HUES64 (cell line): ENCODE measurements at regions not wholly inside any gene's neighbourhood (a gene's known extent, or its start where the extent isn't known, plus 50 kb on each side); places are given as distances from the start of the nearest gene placed in this dataset.

Source experiments
- H3K27ac ChIP-seq: 2 replicates; pipeline ENCODE4 v1.7.0; 2013; ENCODE audit warnings: low read depth, low read length, inconsistent platforms
- H3K27me3 ChIP-seq: 2 replicates; pipeline ENCODE4 v1.6.1; 2013; ENCODE audit warnings: mild to moderate bottlenecking, low read length; ENCODE audit not compliant: insufficient read depth
- H3K36me3 ChIP-seq: 2 replicates; pipeline ENCODE4 v1.6.1; 2013; ENCODE audit warnings: mild to moderate bottlenecking, low read length; ENCODE audit not compliant: insufficient read depth
- H3K4me1 ChIP-seq: 2 replicates; pipeline ENCODE4 v1.6.1; 2013; ENCODE audit warnings: mild to moderate bottlenecking, low read length, moderate library complexity; ENCODE audit not compliant: insufficient read depth
- H3K4me3 ChIP-seq: 2 replicates; pipeline ENCODE4 v1.5.1; 2013; ENCODE audit warnings: mild to moderate bottlenecking, low read length, moderate library complexity
- H3K9ac ChIP-seq: 2 replicates; pipeline ENCODE4 v1.6.1; 2013; ENCODE audit warnings: mild to moderate bottlenecking, low read depth, low read length
- H3K9me3 ChIP-seq: 2 replicates; pipeline ENCODE4 v1.6.1; 2013; ENCODE audit warnings: low read depth, low read length; ENCODE audit not compliant: insufficient read depth
- WGBS: fragments of 150-250, 120-280 bp; methylation state at CpG from one replicate; pipeline ENCODE4 v1.1.7; 2013; ENCODE audit warnings: missing lambda C conversion rate; 5-methylcytosine and 5-hydroxymethylcytosine counted together

DNA sequence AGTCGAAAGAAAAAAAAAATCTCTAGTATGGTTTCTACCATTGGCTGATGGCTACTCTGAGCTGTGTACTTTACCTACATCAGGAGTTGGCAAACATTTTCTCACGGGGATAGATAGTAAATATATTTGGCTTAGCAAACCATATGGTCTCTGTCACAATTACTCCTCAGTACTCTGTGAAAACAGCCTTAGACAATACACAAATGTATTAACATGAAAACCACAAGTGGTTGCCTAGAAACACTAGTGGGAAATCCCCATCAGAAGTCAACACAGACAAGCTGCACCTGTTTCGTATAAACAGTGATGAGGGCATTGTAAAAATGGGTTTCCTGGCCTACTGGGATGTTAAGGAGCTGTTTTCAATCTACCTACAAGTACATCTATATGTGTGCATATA is 84.6 kb upstream of the NAV3 start:
- H3K36me3 ChIP-seq: no peaks in the 10 kb centered on the region
- H3K27me3 ChIP-seq: no peaks in the 10 kb centered on the region
- H3K9ac ChIP-seq: no peak overlapping the region
- H3K4me3 ChIP-seq: no peak overlapping the region
- H3K27ac ChIP-seq: no peak overlapping the region
- H3K9me3 ChIP-seq: no peaks in the 10 kb centered on the region
- peaks cover 6% of the 10 kb centered on the region for H3K4me1 ChIP-seq
- 80% methylated on average over 1 of the region's 3 CpGs for WGBS

DNA sequence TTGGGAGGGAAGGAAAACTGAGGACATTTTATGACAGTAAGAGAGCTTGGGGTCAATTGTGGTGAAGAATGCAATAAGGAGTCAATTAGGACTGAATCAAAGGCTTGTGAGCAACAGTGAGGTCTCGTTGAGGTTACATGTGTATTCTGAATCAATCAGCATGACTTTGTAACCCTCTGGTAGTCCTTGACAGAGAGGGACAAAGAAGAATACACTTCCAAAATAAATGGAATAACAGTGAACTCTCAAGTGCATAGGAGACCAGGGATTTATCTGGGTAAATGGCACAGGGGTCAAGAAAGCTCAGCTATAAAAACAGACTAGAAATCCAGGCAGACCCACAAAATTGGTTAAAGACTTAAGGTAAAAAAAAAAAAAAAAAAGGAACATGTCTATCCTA is 85.1 kb upstream of the NAV3 start:
- no peak overlapping the region for H3K4me3 ChIP-seq
- no peak overlapping the region for H3K9ac ChIP-seq
- H3K36me3 ChIP-seq: no peaks in the 10 kb centered on the region
- H3K9me3 ChIP-seq: no peaks in the 10 kb centered on the region
- 76% methylated on average over 1 of the region's 1 CpG for WGBS
- H3K27me3 ChIP-seq: no peaks in the 10 kb centered on the region
- no peak overlapping the region for H3K27ac ChIP-seq
- H3K4me1 ChIP-seq: peaks cover 1% of the 10 kb centered on the region

DNA sequence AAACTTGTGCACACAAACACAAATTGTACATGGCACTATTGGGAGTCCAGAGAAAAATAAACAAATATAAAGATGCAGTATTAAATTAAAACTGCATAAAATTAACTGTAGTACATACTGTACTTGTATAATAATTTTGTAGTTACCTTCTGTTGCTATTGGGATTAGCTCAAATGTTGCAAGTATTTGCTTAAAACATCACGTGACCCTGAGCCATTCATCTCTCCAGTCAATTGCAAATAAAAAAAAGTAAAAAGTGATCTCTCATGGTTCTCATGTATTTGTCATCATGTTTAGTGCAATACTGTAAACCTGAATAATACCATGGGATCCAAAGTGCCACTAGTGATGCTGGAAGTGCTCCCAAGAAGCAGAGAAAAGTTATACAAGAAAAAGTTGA is 88.1 kb upstream of the NAV3 start:
- H3K27ac ChIP-seq: no peak overlapping the region
- no peak overlapping the region for H3K9ac ChIP-seq
- H3K4me3 ChIP-seq: no peak overlapping the region
- H3K27me3 ChIP-seq: no peaks in the 10 kb centered on the region
- H3K36me3 ChIP-seq: no peaks in the 10 kb centered on the region
- H3K4me1 ChIP-seq: no peaks in the 10 kb centered on the region
- no peaks in the 10 kb centered on the region for H3K9me3 ChIP-seq
- WGBS: no CpG with 5 or more reads among the region's 1 CpG

DNA sequence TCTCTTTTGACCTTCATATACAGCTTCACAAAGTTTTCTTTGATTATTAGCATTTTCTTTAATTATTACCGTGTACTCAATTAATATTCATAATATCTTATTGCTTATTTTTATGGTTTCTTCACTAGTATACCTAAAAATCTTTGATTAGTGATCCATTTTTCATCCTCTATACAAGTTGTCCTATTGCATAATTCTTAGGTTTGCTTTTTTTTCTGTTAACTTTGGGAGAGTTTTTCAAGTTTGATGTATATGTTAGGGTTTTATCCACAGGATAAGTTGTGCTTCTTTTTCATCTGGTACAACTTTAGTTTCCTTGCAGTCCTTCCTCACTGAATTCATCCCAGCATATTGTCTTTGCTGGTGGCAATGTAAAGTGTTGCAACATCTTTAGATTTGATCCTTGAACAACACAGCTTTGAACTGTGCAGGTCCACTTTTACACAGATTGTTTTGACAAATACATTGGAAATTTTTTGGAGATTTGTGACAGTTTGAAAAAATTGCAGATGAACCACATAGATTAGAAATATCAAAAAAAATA is 88.6 kb upstream of the NAV3 start:
- Histone ChIP-seq H3K36me3 (no peaks in the 10 kb centered on the region), H3K4me3 (no peak overlapping the region), H3K27me3 (no peaks in the 10 kb centered on the region), H3K4me1 (no peaks in the 10 kb centered on the region), H3K9me3 (no peaks in the 10 kb centered on the region), H3K27ac (no peak overlapping the region), H3K9ac (no peak overlapping the region)
- no CpG with 5 or more reads among the region's 1 CpG for WGBS

DNA sequence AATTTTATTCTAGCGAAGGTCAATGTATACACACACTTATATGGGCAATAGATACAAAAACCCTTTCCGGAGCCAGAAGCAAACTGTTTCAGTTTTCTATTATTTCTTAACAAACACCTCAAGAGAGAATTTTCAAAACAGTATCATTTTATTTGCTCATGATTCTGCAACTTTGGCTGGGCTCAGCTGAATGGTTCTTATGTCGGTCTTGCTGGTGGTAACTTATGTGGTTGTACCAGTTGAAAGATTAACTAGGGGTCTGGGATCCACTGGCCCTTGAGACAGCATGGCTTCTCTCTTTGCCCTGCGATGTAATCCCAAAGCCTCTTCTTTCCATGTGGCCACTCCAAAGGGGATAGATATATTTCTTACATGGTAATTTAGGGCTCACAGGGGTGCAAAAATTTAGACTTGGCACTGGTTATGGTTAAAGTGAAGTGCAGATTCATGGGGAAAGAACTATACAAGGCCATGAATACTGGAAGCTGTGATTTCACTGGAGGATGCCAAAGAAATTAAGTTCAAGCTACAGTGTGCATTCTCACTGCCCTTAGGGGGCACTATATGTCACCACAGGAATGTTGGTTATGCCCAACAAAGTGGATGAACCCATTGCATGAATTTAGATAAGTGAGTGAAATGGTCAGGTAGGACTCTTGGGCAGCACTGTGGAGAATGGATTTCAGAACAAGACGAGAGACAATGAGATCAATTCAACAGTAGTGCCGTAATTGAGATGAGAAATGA is 94.3 kb upstream of the NAV3 start:
- H3K27ac ChIP-seq: no peak overlapping the region
- no peak overlapping the region for H3K9ac ChIP-seq
- no peaks in the 10 kb centered on the region for H3K27me3 ChIP-seq
- 94% methylated on average over 6 of the region's 6 CpGs for WGBS
- H3K36me3 ChIP-seq: no peaks in the 10 kb centered on the region
- H3K4me1 ChIP-seq: no peaks in the 10 kb centered on the region
- no peak overlapping the region for H3K4me3 ChIP-seq
- peaks cover 6% of the 10 kb centered on the region; the same call in 1 of the 2 replicates for H3K9me3 ChIP-seq

DNA sequence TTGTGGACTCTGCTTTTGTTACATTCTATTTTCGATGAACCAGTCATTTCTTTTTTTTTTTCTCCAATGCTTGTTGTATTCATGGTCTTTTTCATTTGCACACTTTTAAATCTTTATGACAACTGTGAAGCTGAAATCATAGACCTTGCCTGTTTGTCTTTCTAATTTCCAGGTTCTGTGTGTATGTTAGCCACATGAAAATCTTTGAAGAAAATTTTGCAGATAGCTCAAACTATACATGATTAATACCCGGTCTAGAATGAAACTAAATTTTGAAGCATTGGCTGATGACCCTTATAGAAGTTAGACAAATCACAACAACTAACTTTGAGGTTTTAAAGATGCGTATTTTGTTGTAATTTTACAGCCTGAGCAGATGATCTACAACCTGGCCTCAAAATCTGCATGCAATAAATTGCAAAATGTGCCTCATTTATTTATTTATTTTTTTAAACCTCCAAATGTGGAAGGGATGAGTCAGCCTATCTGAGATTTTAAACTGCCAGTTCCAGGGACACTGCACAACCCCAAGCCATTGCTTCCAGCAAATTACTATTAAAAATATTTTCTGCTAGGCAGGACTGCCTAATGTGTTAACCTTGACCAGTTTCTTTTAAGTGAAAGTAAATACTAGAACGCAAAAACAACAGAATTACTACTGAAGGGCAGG is 96.3 kb upstream of the NAV3 start:
- Histone ChIP-seq H3K27me3 (no peaks in the 10 kb centered on the region), H3K9ac (no peak overlapping the region), H3K4me3 (no peak overlapping the region), H3K27ac (no peak overlapping the region), H3K36me3 (no peaks in the 10 kb centered on the region), H3K4me1 (no peaks in the 10 kb centered on the region), H3K9me3 (peaks cover 6% of the 10 kb centered on the region; the same call in 1 of the 2 replicates)
- 95% methylated on average over 4 of the region's 4 CpGs for WGBS

DNA sequence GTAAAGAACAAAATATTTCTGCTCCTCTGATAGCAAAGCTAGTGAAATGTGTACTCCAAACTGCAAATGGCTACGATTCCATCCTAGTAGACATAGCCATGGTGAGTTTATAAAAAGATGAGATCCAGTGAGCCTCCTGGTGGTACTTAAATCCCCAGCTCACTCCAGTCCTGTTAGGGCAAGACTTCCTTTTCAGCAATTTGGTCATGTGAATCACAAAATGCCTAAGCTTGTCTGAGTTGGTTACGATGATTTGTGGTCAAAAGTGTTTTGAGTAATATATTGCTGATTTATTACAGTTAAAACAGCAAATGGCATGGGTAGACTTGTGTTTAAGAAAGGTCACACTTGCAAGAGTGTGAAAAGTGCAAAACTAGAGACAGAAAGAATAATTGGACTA is 102.7 kb upstream of the NAV3 start:
- Histone ChIP-seq H3K4me3 (no peak overlapping the region), H3K27ac (no peak overlapping the region), H3K36me3 (no peaks in the 10 kb centered on the region), H3K9ac (no peak overlapping the region), H3K27me3 (no peaks in the 10 kb centered on the region), H3K4me1 (peaks cover 5% of the 10 kb centered on the region; the same call in 1 of the 2 replicates), H3K9me3 (no peaks in the 10 kb centered on the region)
- 99% methylated on average over 2 of the region's 2 CpGs for WGBS

DNA sequence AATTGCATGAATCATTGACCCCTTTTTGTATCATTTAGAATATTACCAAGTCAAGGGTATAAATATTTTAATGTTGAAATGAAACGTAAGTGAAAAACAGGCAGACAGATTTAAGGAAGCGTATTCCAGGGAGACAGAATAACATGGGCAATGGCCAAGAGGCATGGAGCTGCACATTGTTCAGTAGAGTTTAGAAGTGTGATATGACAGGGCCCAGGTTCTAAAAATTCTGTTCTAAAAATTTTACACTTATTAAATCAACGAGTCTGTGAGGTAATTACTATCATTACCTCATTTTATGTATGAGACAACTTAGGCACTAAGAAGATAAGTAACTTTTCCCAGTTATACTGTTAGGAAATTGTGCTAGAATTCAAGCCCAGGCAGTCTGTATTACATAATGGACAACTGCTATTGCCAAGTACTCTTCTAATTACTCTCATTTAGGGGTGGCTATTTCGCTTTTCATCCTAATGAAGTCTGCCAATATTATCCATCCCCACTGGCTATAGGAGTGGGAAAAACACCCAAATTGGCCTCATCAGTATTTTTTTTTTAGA is 103.2 kb upstream of the NAV3 start:
- peaks cover 6% of the 10 kb centered on the region; the same call in 1 of the 2 replicates for H3K4me1 ChIP-seq
- no peak overlapping the region for H3K4me3 ChIP-seq
- no peaks in the 10 kb centered on the region for H3K36me3 ChIP-seq
- 96% methylated on average over 2 of the region's 4 CpGs for WGBS
- H3K27me3 ChIP-seq: no peaks in the 10 kb centered on the region
- H3K9ac ChIP-seq: no peak overlapping the region
- no peaks in the 10 kb centered on the region for H3K9me3 ChIP-seq
- H3K27ac ChIP-seq: no peak overlapping the region

DNA sequence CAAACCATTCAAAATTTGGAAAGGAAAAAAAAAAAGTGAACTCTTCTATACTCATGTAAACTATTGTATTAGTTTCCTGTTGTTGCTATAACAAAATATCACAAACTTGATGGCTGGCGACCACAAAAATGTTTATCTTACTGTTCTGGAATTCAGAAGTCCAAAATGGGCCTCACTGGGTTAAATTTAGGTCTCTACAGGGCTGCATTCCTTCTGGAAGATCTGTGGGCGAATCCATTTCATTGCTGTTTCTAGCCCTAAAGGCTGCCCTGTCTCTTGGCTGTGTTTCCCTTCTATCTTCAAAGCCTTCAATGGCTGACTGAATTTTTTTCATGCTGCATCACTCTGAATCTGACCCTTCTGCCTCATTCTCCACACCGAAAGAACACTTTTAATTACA is 105.1 kb upstream of the NAV3 start:
- Histone ChIP-seq H3K27me3 (no peaks in the 10 kb centered on the region), H3K9me3 (no peaks in the 10 kb centered on the region), H3K27ac (no peak overlapping the region), H3K9ac (no peak overlapping the region), H3K36me3 (no peaks in the 10 kb centered on the region), H3K4me1 (peaks cover 6% of the 10 kb centered on the region; the same call in 1 of the 2 replicates), H3K4me3 (no peak overlapping the region)
- WGBS: 90% methylated on average over 3 of the region's 3 CpGs

DNA sequence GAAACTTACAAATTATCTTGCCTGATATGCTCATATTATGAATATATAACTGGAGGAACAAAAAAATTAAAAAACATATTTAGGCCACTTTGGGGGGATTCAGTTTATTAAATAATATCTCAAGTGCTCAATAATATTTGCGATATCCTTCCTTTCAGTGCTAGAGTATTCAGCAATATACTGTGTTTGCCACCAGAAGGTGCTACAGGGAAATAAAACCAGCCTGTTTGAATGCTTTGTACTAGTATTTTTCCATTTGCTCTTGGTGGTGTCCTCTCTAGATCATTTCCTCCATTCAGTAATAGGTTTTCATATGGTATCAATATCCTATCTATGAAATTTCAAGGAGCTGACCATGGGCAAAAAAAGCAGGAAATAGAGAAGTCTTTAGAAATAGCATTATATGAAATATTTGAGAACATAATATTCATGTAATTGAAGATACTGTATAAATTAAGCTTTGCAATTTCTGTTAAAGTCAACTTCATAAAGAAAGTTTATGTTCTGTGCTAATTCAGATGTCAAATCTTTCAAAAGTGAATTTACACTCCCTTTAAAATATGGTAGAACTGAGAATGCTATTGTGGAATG is 106.2 kb upstream of the NAV3 start:
- H3K9me3 ChIP-seq: no peaks in the 10 kb centered on the region
- no peaks in the 10 kb centered on the region for H3K36me3 ChIP-seq
- H3K27ac ChIP-seq: no peak overlapping the region
- 100% methylated on average over 1 of the region's 1 CpG for WGBS
- no peak overlapping the region for H3K9ac ChIP-seq
- no peak overlapping the region for H3K4me3 ChIP-seq
- no peaks in the 10 kb centered on the region for H3K27me3 ChIP-seq
- peaks cover 6% of the 10 kb centered on the region; the same call in 1 of the 2 replicates for H3K4me1 ChIP-seq

DNA sequence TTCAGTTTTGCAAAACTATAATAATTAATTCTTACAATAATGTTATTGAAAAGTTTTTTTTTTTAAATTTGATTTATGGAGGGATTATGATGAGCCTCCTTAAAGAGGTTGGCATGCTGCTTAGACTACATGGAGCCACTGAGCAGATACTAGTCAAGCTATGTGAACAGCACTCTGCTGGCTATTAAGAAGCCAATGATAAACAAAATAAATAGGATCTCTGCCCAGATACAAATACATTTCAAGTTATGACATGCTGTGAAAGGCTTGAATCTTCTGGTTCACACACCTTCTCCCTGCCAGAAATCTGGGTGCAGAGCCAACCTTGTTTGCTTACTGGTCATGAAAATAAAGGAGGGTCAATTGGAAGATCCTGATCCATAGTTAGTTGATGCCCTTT is 107.4 kb upstream of the NAV3 start:
- H3K27me3 ChIP-seq: no peaks in the 10 kb centered on the region
- peaks cover 6% of the 10 kb centered on the region; the same call in 1 of the 2 replicates for H3K4me1 ChIP-seq
- H3K36me3 ChIP-seq: no peaks in the 10 kb centered on the region
- H3K9ac ChIP-seq: no peak overlapping the region
- H3K27ac ChIP-seq: no peak overlapping the region
- no peaks in the 10 kb centered on the region for H3K9me3 ChIP-seq
- H3K4me3 ChIP-seq: no peak overlapping the region
